Mucosa of stomach (tissue), 1 donor: ENCODE measurements at regions not wholly inside any gene's neighbourhood (a gene's known extent, or its start where the extent isn't known, plus 50 kb on each side); places are given as distances from the start of the nearest gene placed in this dataset.

Experiments used
- H3K27me3 ChIP-seq: one replicate; pipeline ENCODE4 v1.7.0; 2013; ENCODE audit warnings: mild to moderate bottlenecking, low read length; ENCODE audit not compliant: control insufficient read depth, insufficient read depth
- H3K36me3 ChIP-seq: one replicate; pipeline ENCODE4 v1.7.0; 2013; ENCODE audit warnings: low read length; ENCODE audit not compliant: control insufficient read depth, insufficient read depth
- H3K4me1 ChIP-seq: one replicate; pipeline ENCODE4 v1.7.0; 2013; ENCODE audit warnings: mild to moderate bottlenecking, low read length; ENCODE audit not compliant: control insufficient read depth, insufficient read depth
- H3K4me3 ChIP-seq: one replicate; pipeline ENCODE4 v1.7.0; 2013; ENCODE audit warnings: low read length
- H3K9ac ChIP-seq: one replicate; pipeline ENCODE4 v1.7.0; 2013; ENCODE audit warnings: mild to moderate bottlenecking, low read length, moderate library complexity
- H3K9me3 ChIP-seq: one replicate; pipeline ENCODE4 v1.7.0; 2013; ENCODE audit warnings: mild to moderate bottlenecking, low read length, moderate library complexity; ENCODE audit not compliant: control insufficient read depth
- donor health status: Pancreatic carcinoma.

DNA sequence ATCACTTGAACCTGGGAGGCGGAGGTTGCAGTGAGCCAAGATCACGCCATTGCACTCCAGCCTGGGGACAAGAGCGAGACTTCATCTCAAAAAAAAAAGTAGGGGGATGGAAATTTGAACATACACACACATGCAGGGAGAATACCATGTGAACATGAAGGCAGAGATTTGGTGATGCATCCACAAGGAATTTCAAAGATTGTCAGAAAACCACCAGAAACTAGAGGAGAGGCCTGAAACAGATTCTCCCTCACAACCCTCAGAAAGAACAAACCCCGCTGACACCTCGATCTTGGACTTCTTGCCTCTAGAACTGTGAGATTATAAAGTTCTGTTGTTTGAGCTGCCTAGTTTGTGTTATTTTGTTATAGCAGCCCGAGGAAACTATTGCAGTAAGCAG lies 125.5 kb downstream of the GPX5 start:
- Histone ChIP-seq H3K4me1 (no peaks in the 10 kb centered on the region), H3K9me3 (no peaks in the 10 kb centered on the region), H3K4me3 (no peak overlapping the region), H3K27me3 (peaks cover 26% of the 10 kb centered on the region), H3K9ac (no peak overlapping the region), H3K36me3 (no peaks in the 10 kb centered on the region)

DNA sequence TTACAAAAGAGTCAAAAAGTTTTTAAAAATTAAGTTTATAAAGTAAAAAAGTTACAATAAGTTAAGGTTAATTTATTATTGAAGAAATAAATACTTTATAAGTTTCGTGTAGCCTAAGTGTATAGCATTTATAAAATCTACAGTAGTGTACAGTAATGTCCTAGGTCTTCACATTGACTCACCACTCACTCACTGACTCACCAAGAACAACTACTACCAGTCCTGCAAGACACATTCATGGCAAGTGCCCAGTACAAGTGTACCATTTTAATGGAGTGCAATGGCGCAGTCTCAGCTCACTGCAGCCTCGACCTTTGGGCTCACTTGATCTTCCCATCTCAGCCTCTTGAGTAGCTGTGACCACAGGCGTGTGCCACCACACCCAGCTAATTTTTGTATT lies 128.2 kb downstream of the GPX5 start:
- Histone ChIP-seq H3K9me3 (no peaks in the 10 kb centered on the region), H3K36me3 (no peaks in the 10 kb centered on the region), H3K4me3 (no peak overlapping the region), H3K9ac (no peak overlapping the region), H3K27me3 (peaks cover 36% of the 10 kb centered on the region), H3K4me1 (no peaks in the 10 kb centered on the region)

DNA sequence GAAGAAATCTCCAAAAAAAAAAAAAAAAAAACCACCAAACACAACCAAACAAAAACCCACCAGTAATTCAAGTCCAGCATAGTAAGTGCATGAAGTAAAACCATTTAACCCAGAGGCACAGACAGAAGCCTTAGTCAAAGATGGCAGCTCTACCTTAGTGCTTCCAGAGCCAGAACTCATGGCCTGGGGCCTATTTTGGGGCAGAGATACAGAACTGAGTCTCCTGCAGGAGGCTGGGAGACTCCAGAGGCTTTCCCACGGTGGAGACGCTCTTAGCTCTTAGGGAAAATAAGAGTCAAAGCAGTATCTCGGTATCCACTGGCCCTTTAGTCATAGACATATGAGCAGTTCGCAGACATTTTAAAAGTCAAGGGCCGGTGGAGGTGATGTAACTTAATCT lies 129.5 kb downstream of the GPX5 start:
- H3K9me3 ChIP-seq: no peaks in the 10 kb centered on the region
- no peaks in the 10 kb centered on the region for H3K4me1 ChIP-seq
- no peak overlapping the region for H3K9ac ChIP-seq
- peaks cover 39% of the 10 kb centered on the region for H3K27me3 ChIP-seq
- no peaks in the 10 kb centered on the region for H3K36me3 ChIP-seq
- H3K4me3 ChIP-seq: no peak overlapping the region

DNA sequence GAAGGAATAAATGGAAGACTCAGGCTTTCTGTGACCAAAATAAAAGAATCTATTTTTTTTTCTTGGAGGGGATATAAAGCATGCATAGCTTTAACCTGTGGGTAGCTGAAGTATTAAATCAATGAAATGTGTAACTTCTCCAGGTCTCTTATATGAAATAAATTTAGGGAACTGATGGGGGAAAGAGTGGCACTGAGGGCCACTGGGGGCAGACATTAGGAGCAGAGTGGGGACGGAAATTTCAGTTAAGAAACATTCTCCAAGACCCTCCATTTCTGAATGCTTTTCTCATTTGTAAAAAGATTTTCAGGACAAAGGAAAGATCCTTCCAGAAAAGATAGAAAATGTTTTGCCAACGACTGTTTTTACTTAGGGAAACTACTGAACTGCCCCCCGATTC lies 131.0 kb downstream of the GPX5 start:
- Histone ChIP-seq H3K9me3 (no peaks in the 10 kb centered on the region), H3K9ac (no peak overlapping the region), H3K36me3 (no peaks in the 10 kb centered on the region), H3K27me3 (peaks cover 40% of the 10 kb centered on the region), H3K4me1 (no peaks in the 10 kb centered on the region), H3K4me3 (no peak overlapping the region)

DNA sequence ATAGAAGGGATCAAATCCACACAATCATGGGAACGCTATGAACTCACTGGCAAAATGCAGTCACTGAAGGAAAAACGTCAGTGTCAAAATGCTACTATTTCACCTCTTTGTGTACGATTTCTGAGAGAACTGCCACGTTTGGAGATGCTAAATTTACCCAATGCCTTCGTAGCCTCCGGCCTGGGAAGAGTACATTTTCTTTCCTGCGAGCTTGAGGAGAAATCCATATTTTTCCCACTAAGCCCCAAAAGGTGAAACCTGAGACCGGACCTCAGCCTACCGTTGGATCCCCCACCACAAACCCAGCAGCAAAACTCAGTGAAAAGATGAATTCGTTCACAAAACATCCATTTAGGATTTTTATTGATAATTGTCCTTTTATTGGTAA lies 131.7 kb downstream of the GPX5 start:
- peaks cover 40% of the 10 kb centered on the region for H3K27me3 ChIP-seq
- no peaks in the 10 kb centered on the region for H3K9me3 ChIP-seq
- no peaks in the 10 kb centered on the region for H3K36me3 ChIP-seq
- H3K4me3 ChIP-seq: no peak overlapping the region
- no peak overlapping the region for H3K9ac ChIP-seq
- no peaks in the 10 kb centered on the region for H3K4me1 ChIP-seq

GRCh38 chr6:28657769-28658465 lies 132.2 kb downstream of the GPX5 start:
- H3K9ac ChIP-seq: no peak overlapping the region
- peaks cover 40% of the 10 kb centered on the region for H3K27me3 ChIP-seq
- H3K36me3 ChIP-seq: no peaks in the 10 kb centered on the region
- H3K4me3 ChIP-seq: no peak overlapping the region
- no peaks in the 10 kb centered on the region for H3K9me3 ChIP-seq
- H3K4me1 ChIP-seq: no peaks in the 10 kb centered on the region

DNA sequence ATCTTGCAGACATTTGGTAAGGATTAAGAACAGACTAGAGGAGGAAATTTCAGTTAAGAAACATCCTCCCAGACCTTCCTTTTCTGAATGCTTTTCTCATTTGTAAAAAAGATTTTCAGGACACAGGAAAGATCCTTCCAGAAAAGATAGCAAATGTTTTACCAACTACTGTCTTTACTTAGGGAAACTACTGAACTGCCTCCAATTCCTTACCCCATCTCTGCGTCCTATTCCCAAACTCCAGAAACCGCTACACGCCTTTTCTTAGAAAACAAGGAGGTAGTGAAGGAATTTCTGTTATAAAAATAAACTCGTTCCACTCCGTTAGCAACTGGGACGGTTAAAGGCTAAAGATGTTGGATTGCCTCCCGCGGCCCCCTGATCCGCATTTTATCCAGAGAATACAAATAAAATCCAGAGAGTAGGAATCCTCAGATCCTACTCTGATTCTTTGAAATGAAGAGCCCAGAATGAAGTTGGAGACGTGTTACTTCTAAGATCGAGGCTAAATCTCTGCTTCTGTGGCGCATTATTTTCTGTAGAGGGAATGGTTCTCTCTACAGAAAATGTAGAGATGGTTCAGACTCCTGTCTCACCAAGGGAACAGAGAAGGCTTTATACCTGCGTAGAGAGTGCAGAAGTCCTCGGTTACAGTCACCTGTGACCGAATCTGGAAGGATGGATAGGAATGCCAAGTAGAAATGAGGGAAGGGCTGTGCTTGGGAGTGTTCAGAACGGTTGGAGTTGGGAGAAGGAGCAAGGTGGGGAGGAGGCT lies 133.0 kb downstream of the GPX5 start:
- H3K36me3 ChIP-seq: no peaks in the 10 kb centered on the region
- H3K27me3 ChIP-seq: peaks cover 40% of the 10 kb centered on the region
- H3K9me3 ChIP-seq: no peaks in the 10 kb centered on the region
- no peak overlapping the region for H3K9ac ChIP-seq
- no peak overlapping the region for H3K4me3 ChIP-seq
- no peaks in the 10 kb centered on the region for H3K4me1 ChIP-seq

DNA sequence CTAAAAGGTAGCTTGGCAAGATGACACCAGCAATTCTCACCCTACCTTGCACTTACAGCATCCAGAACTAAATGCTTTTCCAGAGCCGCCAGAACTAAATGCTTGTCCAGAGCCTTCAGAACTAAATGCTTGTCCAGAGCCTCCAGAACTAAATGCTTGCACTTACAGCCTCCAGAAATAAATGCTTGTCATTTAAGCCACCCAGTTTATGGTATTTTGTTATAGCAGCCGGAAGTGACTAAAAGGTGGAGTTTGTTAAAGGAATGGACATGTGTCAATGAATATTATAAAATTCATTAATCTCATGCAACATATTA lies 133.5 kb downstream of the GPX5 start:
- Histone ChIP-seq H3K9me3 (no peaks in the 10 kb centered on the region), H3K27me3 (peaks cover 40% of the 10 kb centered on the region), H3K4me1 (no peaks in the 10 kb centered on the region), H3K36me3 (no peaks in the 10 kb centered on the region), H3K9ac (no peak overlapping the region), H3K4me3 (no peak overlapping the region)

- peaks cover 32% of the 10 kb centered on the region for H3K27me3 ChIP-seq
These were observed 135.5 kb downstream of the GPX5 start for GRCh38 chr6:28661097-28661713.

DNA sequence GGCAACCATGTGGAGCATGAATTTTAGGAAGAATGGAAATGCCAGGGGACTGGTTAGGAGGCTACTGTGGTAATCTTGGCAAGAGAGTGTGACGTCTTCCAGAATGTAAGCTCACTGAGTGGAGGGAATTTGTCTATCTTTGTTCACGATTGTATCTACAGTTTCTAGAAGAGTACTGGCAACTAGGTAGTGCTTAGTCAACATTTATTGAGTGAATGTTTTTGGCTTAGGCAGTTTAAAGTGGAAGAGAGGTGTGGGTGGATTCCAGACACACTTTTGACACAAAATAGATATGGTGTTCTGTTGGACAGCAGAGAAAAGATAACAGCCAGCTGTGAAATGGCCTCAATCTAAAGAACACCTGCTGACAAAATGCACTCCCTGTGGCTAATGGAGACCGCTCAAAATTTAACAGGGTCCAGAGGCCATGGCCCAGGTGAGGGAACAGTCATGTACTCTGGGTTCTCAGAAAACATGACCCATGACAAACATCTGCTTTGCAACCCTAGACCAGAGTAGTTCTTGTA lies 139.3 kb downstream of the GPX5 start:
- Histone ChIP-seq H3K36me3 (no peaks in the 10 kb centered on the region), H3K4me1 (no peaks in the 10 kb centered on the region), H3K9me3 (no peaks in the 10 kb centered on the region)

More at GRCh38 chr6:28661097-28661713, 135.5 kb downstream of the GPX5 start:
- no peak overlapping the region for H3K4me3 ChIP-seq
- no peaks in the 10 kb centered on the region for H3K9me3 ChIP-seq
- H3K4me1 ChIP-seq: no peaks in the 10 kb centered on the region
- no peaks in the 10 kb centered on the region for H3K36me3 ChIP-seq
- H3K9ac ChIP-seq: no peak overlapping the region

GRCh38 chr6:28673417-28673786 lies 147.7 kb downstream of the GPX5 start:
- Histone ChIP-seq H3K36me3 (no peaks in the 10 kb centered on the region), H3K9ac (no peak overlapping the region), H3K4me1 (peaks cover 7% of the 10 kb centered on the region), H3K27me3 (peaks cover 24% of the 10 kb centered on the region), H3K4me3 (no peak overlapping the region), H3K9me3 (no peaks in the 10 kb centered on the region)

More for the DNA sequence above, 139.3 kb downstream of the GPX5 start:
- Histone ChIP-seq H3K27me3 (peaks cover 3% of the 10 kb centered on the region), H3K9ac (no peak overlapping the region), H3K4me3 (no peak overlapping the region)
